GM19397 (cell line): ENCODE measurements at regions not wholly inside any gene's neighbourhood (a gene's known extent, or its start where the extent isn't known, plus 50 kb on each side); places are given as distances from the start of the nearest gene placed in this dataset.

ENCODE experiments used
- ATAC-seq: cut with Tn5 transposase; IDR thresholded peaks from one replicate; pipeline ENCODE4 v1.9.1; 2021; ENCODE audit warnings: mild to moderate bottlenecking, moderate library complexity; ENCODE audit not compliant: unreplicated experiment

DNA sequence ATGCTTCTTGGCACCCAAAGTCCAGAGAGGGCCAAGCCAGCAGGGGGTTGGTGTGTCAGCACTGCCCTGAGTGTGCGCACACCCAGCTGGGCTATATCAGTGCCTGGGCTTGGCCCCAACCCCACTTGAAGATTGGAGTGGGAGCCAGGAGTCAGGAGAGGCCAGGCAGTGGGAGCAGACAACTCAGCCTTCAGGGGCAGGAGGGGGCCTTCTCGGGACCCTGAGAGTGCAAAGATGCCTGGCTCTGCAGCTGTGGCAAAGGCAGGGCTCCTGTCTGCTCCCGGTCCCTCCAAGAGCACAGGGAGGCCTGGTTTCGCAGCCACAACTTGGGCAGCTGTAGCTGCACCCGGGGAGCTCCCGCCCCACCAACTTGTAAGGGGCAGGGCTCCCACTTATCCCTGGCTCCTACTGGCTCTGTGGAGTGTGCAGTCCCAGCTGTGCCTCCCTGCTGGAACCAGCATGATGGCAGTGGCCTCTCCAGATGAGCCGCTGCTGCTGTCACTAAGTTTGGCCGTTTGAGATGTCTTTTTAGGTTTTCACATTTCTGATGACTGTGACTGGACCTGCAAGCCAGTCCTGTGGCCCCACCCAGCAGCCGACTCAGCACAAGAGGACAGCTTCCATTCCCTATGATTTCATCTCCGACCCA lies 148.8 kb upstream of the HS6ST1 start:
- ATAC-seq: no peak

DNA sequence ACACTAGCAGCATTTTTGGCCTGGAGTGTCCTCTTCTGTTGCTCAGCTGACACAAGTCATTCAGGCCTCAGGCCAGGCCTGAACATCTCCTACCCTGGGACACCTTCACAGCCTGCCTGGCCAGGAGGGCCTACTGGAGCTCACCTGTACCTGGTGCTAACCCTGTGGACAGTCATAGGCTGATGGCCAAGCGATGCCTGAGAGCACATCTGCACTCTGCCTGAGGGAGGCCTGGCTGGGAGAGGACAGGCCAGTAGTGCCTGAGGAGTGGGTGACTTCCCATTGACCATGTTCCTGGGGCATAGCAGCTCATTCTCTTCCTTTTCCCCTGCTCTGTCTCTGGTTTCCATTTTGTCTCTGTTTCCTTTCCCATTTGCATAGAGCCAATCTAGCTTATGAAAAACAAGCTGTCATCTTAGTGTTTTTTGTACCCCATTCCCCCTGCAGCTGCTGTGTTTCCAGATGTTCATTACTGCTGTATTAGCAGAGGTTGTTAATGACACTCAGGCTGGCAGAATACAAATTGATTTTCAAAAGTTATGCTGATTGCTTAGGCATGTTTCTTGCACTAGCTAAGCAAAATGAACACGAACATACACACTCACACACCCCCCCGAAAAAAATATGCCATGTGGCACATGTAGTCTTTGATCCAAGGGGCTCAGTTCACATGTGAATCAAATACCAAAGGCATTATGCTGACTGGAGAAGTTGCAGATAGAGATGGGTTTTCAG lies 149.7 kb upstream of the HS6ST1 start:
- no peak for ATAC-seq

DNA sequence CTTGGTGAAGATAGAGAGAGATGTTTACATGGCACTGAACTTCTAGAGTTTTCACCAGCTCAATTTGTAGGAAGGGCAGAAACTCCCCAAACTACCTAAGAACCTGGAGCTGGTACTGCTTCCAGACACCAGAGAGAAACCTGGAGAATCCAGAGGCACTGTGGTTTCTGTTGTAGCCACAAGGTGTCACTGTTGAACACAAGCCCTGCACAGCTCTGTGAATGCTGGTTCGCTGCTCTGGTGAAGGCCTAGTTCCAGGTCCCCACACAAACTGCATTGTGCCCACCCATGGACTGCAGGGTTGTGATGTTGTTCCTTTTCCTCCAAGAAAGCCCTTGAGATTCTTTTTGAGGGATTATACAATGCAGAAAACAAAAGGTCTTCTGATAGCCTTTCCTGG lies 150.5 kb upstream of the HS6ST1 start:
- no peak for ATAC-seq

DNA sequence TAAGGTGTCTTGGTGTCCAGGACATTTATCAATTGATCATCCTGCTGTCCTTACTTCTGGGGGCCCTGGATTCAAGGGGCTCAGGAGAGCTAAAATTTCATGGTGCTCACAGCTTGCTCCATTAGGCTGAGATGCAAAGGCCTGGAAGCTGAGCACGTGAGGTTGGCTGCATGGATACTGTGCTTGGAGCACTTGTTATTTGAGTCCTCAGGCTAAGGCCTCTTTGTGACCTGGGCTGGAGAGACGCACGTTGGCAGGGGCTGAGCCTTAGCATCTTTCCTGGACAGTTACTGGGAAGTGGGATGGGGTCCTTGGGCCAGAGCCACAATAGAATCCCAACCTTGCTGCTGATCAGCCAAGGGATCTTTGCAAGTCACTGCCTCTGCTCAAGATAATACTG lies 151.2 kb upstream of the HS6ST1 start:
- ATAC-seq: no peak

DNA sequence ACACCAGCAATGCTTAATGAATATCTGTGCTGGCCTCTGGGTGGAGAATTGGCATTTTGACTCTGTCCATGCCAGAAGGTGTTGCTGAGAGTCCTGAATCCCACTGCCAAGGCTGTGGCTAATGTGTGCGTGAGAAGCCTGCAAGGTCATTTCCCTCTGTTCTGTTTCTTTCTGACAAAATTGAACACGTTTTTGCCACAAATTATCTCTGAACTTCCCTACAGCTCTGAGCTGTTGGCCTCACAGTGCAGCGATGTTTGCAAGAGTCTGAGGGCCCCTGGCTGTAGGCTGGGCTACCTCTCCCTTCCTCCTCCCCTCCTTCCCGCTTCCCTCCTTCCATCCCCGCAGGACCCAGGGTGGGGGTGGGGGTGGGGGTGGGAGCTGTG lies 154.1 kb upstream of the HS6ST1 start:
- ATAC-seq: peak; percentile 31

DNA sequence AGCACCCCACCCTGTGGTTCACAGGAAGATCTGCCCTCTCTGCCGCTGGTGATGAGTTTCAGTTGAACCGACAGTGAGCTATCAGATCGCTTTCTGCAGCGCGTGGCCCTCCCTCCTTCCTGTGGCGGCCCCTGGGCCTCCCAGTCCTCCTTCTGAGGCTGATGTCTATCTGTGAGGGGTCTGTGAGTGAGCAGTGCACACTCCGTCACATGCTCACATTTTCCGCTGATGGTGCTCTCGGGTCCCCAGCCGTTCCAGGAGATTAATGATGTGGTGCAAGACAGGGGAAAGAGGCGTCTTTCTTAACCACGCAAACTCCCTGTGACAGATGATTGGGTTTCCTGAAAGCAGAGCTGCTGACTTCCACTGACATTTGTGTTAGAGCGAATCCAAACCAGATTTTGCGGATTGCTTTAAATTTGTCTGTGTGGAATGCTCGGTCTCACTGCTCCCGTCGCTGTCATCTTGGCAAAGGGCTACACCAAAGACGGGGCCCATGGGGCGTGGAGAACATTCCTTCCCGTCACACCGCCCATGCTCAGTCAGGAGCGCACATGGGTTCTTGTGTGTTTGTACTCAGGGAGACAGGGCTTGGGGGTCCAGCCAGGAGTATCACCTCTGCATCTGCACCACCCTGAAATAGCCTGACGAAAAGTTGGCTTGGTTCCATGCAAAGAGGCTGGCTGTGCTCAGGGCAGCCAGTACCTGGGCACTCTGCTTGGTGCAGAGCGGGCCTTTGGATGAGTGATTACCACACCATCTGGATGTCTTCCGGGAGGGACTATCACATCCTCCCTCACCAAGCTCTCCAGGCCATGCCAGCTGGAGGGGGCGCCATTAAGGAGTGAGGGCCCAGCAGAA lies 154.7 kb upstream of the HS6ST1 start:
- ATAC-seq: peak; percentile 83

DNA sequence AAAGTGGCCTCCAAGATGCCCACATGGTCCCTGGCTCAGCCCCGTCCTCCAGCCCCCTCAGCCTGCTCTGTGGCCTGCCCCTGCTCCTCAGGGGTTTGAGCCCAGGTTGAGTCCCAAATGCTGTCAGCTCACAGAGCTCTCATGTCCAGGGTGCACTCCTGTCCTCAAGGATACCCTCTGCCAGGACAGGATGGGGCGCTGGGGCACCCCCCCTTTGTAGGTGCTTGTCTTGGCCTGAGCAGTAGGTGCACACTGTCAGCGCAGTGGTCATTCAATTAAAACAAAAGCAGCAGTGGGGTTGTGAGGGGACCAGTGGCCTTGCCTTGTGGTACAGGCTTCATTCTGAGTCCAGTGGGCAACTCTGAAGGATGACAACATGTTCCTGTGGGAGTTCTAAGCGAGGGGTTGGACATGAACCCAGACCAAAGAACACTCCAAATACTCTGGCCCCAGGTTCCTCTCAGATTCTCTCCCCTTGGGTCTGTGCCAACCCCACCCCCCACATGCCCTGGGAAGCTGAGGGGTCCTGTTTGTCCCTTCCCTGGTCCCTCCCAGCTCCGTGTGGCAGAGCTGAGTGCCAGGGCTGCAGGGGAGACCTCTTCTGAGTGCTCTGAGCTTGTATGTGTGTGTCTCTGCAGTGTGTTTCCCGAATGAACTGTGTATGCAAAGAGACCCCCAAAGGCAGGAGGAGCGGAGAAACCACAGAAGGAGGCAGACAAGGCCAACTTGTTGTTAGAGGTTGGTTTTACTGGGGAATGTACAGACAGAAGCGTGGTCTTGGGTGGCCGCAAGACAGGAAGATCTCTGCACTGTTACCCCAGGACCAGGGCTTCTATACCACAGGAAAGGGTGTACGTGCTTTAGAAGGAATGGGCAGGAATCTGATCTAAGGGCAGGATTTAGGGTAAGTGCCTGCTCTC lies 155.6 kb upstream of the HS6ST1 start:
- ATAC-seq: no peak

DNA sequence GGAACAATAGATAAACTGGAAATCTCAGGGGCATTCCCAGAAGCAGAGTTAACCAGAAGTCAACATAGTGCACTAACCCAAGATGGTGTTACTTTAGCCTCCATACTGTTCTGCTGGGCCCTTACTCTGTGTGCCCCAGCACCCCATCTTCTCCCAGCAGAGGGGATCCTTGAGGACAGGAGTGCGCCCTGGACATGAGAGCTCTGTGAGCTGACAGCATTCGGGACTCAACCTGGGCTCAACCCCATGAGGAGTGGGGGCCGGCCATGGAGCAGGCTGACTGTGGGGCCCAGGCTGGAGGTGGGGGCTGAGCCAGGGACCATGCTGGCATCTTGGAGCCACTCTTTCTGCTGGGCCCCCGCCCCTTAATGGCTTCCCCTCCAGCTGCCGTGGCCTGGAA lies 156.3 kb upstream of the HS6ST1 start:
- ATAC-seq: no peak

DNA sequence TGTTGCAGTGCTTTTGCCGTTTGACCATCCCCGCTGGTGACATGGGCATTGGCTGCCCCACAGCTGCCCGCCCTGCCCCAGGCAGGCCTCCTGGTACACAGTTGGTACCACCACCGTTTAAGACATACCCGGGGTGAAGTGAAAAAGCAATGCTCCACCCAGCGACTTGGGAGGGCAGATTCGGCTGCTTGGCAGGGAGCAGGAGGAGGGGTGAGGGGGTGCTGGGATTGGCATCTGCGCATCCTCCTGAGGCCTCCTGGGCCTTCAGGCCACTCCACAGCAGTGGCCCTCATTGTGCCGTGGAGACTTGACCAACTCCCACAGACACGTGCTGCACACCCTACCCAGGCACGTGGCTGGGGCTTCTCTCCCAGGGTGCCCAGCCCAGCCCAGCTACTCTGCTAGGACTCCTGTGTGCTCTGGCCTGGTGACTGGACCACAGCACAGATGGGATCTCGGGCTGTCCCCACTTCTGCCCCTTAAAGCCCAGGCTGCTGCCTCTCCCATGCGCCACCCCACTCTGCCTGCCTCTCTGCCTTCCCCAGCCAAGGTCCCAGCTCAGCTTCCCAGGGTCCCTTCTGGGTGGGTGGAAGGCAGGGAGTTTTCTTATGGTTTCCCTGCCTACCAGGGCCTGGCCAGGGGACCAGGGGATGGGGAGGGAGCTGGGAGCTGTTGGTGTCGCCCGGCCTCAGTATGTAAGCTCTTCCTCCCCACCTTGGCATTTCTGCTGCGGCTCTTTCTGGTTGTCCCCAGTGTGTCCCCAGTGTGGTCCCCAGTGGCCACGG lies 157.0 kb upstream of the HS6ST1 start:
- ATAC-seq: no peak

DNA sequence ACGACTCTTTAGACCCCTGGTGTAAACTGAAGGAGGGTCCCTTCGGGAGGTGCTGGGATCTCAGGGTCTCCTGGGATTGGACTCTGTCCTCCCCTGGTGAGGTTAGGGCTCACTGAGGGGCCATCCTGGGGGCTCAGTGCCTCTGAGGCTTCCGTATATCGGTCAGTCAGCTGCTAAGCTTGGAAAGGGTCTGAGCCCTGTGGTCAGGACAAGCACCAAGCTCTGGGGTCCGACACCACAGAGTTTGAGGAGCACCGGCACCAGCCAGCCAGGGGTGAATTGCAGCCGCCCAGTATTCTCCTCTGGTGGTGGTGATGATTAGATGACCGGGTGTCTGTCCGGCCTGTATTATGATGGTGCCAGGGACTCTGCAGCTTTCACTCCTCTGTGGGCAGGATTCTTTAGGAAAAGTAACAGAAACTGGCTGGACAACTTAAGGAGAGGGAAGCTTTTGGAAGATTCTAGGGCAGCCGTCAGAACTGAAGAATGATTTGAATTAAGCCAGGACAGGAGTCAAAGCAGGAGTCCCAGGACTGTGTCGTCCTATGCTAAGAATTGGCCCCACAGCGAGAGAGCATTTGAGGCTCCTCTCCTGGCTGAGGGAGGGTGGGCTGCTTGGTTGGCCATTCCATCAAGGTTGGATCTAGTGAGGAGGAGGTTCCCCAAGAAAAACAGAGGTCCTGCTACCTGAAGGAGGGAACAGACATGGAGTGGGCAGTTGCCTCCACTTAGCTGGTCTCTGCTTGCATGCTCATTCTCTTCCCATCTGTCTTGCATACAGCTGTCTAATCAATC lies 158.6 kb upstream of the HS6ST1 start:
- no peak for ATAC-seq

DNA sequence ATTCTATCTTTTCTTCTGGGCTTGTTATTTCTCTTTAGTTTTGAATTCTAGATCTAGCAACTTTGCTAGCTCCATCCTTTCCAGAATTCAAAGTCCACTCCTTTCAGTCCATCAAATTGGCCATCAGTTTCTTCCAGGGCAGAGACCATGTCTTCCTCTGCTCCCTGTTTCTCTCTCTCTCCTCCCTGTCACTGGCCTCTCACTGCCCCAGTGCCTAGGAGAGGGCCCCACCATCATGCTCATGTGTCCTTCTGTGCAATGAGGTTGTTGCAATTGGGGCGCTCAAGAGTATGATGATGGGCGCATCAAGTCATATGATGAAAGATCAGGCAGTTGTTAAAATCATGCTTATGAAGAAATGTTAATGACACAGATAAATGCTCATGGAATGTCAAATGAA lies 159.2 kb upstream of the HS6ST1 start:
- no peak for ATAC-seq

DNA sequence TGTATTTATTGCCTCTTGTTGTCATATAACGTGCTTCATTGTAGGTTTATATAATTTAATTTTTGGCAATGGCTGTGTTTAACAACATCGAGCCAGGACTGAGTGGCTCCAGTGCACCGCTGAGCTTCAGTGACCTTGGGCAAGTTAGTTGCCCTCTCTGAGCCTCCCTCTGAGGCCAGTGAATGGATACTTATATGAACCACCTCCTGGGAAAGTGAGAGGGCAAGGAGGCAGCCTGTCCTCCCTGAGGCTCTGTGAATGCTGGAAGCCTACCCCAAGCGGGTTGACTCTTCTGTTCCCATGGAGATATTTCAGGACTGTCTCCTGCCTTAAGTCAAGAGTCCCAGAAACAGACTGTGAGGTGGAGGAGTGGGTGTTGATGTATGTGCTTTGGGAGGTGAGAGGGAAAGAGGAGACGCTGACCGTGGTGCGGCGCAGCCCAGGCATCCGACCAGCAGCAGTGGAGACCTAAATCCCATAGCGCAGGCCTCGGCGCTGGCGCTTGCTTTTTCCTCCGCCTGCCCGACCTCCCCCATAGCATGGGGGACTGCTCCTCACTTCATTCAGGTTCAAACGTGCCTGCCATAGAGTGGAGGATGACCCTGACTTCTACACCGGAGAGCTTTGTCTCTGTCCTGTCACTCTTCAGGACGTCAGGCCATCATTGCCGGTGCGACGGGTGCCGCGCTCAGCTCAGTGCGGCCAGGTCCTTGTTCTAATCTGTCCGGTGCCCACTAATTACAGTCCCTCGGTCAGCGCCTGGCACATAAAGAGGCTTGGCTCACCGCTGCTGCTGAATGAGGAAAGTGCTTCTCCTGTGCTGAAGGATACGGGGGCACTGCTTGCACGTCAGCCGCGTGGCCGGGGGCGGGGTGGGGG lies 167.3 kb upstream of the HS6ST1 start:
- ATAC-seq: no peak

DNA sequence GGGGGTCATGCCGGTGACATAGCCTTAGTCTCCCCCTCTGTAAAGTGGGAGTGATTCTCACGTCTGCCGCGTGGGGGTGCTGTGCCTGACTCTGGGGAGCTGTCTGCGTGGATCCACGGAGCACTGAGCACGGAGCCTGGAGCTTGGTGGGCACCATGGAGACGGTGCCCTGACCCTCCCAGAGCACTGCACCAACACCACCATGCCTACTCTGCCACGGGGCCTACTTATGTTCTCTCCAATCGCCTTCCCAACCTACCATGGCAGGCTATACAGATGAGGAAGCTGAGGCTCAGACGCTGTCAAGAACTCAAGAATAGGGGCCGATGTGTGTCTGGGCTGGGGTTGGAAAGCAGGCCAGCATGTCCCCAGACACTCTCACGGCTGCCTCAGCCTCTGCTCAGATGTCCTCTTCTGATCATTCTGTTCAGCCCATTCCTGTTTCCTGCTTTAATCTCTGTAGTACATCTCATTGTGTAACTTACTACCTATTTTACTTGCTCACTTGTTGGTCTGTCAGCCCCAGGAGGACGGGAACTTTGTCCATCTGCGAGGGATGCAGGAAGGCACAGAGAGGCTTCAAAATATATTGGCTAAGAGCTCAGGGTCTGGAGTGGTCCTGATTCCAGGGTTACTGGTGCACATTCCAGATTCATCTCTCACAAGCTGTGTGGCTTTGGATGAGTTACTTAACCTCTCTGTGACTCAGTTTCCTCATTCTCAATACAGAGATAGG lies 168.1 kb upstream of the HS6ST1 start:
- no peak for ATAC-seq

DNA sequence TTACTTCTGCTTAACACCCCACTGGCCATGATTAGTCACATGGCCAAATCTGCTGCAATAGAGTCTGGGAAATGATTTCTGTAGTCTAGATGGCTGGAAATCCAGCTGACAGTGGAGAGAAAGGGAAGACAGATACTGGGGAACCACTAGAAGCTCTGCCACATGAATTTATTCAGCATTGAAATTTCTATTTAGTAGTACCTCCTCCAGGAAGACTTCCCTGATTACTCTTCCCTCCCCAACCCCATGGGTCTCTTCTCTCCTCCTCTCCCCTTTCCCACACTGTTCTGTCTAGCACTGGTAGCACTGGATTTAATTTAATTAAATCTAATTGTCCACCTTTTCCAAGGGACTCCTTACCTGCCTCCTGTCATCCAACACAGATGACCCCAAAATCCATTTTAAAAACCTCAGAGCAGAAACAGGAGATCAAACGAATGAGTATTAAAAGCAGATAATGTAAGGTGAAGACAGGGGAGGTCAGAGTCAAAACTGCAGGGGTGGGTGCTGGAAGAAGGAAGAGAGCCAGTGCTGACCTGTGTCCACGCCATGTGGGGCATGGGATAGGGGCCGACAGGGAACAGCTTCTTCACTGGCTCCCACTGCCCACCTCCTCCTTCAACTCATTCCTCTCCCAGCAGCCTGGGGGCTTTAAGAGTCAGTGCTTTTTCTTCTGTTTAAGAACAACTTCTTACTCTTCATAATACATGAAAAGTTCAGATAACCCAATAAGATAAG lies 169.2 kb upstream of the HS6ST1 start:
- ATAC-seq: no peak

DNA sequence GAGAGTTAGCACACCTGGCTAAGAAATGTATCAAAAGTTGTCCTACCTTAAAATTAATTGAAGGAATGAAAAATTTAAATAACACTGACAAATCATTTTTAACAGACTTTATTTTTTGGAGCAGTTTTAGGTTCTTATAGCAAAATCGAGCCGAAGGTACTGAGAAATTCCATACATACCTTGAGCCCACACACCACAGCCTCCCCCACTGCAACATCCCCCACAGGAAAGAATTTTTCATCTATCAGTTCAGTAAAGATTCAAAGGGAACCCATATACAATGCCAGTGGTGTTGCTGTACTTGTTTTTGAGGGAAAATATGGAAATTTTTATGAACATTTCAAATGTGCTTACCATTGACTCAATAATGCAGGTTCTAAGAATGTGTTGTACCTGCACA lies 169.8 kb upstream of the HS6ST1 start:
- ATAC-seq: no peak

DNA sequence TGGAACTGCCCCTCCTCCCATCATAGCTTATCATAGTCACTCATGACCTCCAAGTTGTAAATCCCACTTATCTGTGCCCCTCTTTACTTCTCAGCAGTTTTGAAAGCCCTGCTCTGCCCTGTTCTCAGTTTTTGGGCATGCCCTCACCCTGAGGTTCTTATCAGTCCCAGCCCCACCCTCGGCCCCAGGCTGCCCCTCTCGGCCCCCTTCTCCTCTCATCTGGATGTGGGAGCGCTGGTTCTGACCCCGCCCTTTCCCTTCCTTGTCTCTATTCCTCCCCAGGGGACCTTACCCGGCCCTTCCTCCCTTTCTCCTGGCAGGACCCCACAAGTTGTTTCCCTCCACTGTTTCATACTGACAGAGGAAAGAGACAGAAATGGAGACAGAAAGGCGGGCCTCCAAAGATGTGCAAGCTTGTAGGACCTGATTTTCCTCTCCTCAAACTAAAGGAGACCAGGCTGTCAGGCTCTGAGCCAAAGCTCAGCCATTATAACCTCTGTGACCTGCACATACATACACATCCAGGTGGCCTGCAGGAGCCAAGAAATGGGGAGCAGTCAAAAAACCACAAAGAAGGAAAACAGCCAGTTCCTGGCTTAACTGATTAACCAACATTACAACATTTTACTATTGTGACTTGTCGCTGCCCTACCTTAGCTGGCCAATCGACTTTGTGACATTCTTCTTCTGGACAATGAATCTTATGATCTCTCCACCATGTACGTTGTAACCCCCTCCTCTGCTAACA lies 171.0 kb upstream of the HS6ST1 start:
- no peak for ATAC-seq
